A549 (cell line): ENCODE measurements at regions not wholly inside any gene's neighbourhood (a gene's known extent, or its start where the extent isn't known, plus 50 kb on each side); places are given as distances from the start of the nearest gene placed in this dataset.

Experiments
- ATAC-seq, 2 experiments: fragments of 200-7000 bp in 1 of 2; fragments of >200 bp in 1 of 2; cut with Nextera tagmentation in 1 of 2; cut with Tn5 transposase in 1 of 2; 3 replicates each; pipeline versions ENCODE4 v1.8.0 to v1.9.1; 2018 to 2020; ENCODE audit warnings: mild to moderate bottlenecking in 1 of 2, moderate library complexity in 1 of 2
- CTCF ChIA-PET: fragments of 300-600 bp; sonication (Branson Sonifier 250); formaldehyde crosslinking; extraction: SDS; loops from one replicate; lab custom pipeline; 2021; ENCODE audit warnings: antibody characterized with exemption, inconsistent platforms; lab: Yijun Ruan, JAX
- POLR2A ChIA-PET: fragments of 350-600 bp; formaldehyde crosslinking; extraction: SDS; loops from one replicate; lab custom pipeline; 2021; ENCODE audit warnings: antibody characterized with exemption, inconsistent platforms; lab: Yijun Ruan, JAX
- DNase-seq, 2 experiments: peaks; one replicate each; pipeline versions ENCODE4 v3.0.0 to v3.0.0-alpha.2; 2011 to 2016; ENCODE audit warnings: low read depth in 1 of 2, low spot score in 1 of 2
- FAIRE-seq: peaks from 2 replicates; lab custom pipeline; 2011; peaks lifted over from hg19 to GRCh38; lab: Jason Lieb, UNC
- H3K27ac ChIP-seq, 2 experiments: fragments of >200 bp; sonication (Bioruptor Twin); formaldehyde crosslinking; 3 replicates each; pipeline ENCODE4 v1.5.1; 2016 to 2017
- H3K4me1 ChIP-seq: fragments of >200 bp; sonication (Bioruptor Twin); formaldehyde crosslinking; 3 replicates; pipeline ENCODE4 v1.6.1; 2016
- H3K4me2 ChIP-seq: fragments of >200 bp; sonication (Bioruptor Twin); formaldehyde crosslinking; 3 replicates; pipeline ENCODE4 v1.6.1; 2016
- H3K4me3 ChIP-seq: fragments of >200 bp; sonication (Bioruptor Twin); formaldehyde crosslinking; 3 replicates; pipeline ENCODE4 v1.5.1; 2016
- H3K9me3 ChIP-seq: fragments of >200 bp; sonication (Bioruptor Twin); formaldehyde crosslinking; 3 replicates; pipeline ENCODE4 v1.6.1; 2016
- BCL3 ChIP-seq: fragments of >200 bp; sonication (Bioruptor Twin); formaldehyde crosslinking; IDR thresholded peaks from 3 replicates; pipeline ENCODE4 v1.6.1; 2016
- CBX2 ChIP-seq: fragments of 200-600 bp; sonication (generic); IDR thresholded peaks from 2 replicates; pipeline ENCODE4 v1.6.1; 2016; ENCODE audit warnings: low read depth, mild to moderate bottlenecking, borderline replicate concordance
- CHD2 ChIP-seq: fragments of 150-350 bp; IDR thresholded peaks from 2 replicates; pipeline ENCODE4 v1.6.1; 2014; ENCODE audit warnings: low read length; ENCODE audit not compliant: partially characterized antibody
- CTCF ChIP-seq: fragments of >200 bp; sonication (Bioruptor Twin); formaldehyde crosslinking; IDR thresholded peaks from 3 replicates; pipeline ENCODE4 v1.5.1; 2016
- E2F6 ChIP-seq: IDR thresholded peaks from 2 replicates; pipeline ENCODE4 v1.6.1; 2012; ENCODE audit warnings: low read depth, borderline replicate concordance
- ELK1 ChIP-seq: fragments of 150-350 bp; IDR thresholded peaks from 2 replicates; pipeline ENCODE4 v1.6.1; 2014; ENCODE audit warnings: low read depth, mild to moderate bottlenecking, low read length
- ESRRA ChIP-seq: fragments of 150-350 bp; IDR thresholded peaks from 2 replicates; pipeline ENCODE4 v1.6.1; 2014; ENCODE audit warnings: mild to moderate bottlenecking, low read length, borderline replicate concordance
- GATA3 ChIP-seq: IDR thresholded peaks from 2 replicates; pipeline ENCODE4 v1.6.1; 2012; ENCODE audit warnings: borderline replicate concordance
- HMGXB4 ChIP-seq: fragments of 250-450 bp; sonication (Bioruptor Pico); IDR thresholded peaks from 2 replicates; pipeline ENCODE4 v1.5.0; 2021; ENCODE audit warnings: mild to moderate bottlenecking, moderate library complexity, borderline replicate concordance
- JUN ChIP-seq, 2 experiments: fragments of >200 bp; sonication (Bioruptor Twin); formaldehyde crosslinking; IDR thresholded peaks; 2 replicates in 1 of 2; 3 replicates in 1 of 2; pipeline ENCODE4 v1.6.1; 2016 to 2017
- KDM1A ChIP-seq: fragments of 200-600 bp; sonication (generic); IDR thresholded peaks from 2 replicates; pipeline ENCODE4 v1.6.1; 2016; ENCODE audit warnings: low read depth, mild to moderate bottlenecking
- MYC ChIP-seq: IDR thresholded peaks from 2 replicates; pipeline ENCODE4 v1.6.1; 2012; ENCODE audit warnings: mild to moderate bottlenecking, inconsistent platforms, low read length, improper control_type of control experiment, borderline replicate concordance
- NR3C1 ChIP-seq: fragments of >200 bp; sonication (Bioruptor Twin); formaldehyde crosslinking; IDR thresholded peaks from 3 replicates; pipeline ENCODE4 v1.6.1; 2017
- PHF8 ChIP-seq: fragments of 200-600 bp; sonication (generic); IDR thresholded peaks from 2 replicates; pipeline ENCODE4 v1.6.1; 2016; ENCODE audit warnings: low read depth, mild to moderate bottlenecking, antibody characterized with exemption, moderate library complexity, borderline replicate concordance
- POLR2A ChIP-seq: IDR thresholded peaks from 2 replicates; pipeline ENCODE4 v1.6.1; 2012; ENCODE audit warnings: mild to moderate bottlenecking, low read length
- POLR2AphosphoS2 ChIP-seq: conservative IDR thresholded peaks from 2 replicates; pipeline ENCODE4 v1.6.1; 2012; ENCODE audit warnings: low read length, improper control_type of control experiment, inconsistent platforms
- RARB ChIP-seq: fragments of 250-450 bp; sonication (Bioruptor Pico); IDR thresholded peaks from 2 replicates; pipeline ENCODE4 v1.8.0; 2021; ENCODE audit warnings: mild to moderate bottlenecking, moderate library complexity
- REST ChIP-seq: fragments of 200-600 bp; sonication (generic); IDR thresholded peaks from 2 replicates; pipeline ENCODE4 v1.6.1; 2016; ENCODE audit warnings: antibody characterized with exemption, mild to moderate bottlenecking, moderate library complexity
- RFX5 ChIP-seq: fragments of 450-650 bp; IDR thresholded peaks from 2 replicates; pipeline ENCODE4 v1.7.1; 2014; ENCODE audit warnings: antibody characterized with exemption, mild to moderate bottlenecking, moderate library complexity
- SMC3 ChIP-seq: fragments of >200 bp; sonication (Bioruptor Twin); formaldehyde crosslinking; IDR thresholded peaks from 3 replicates; pipeline ENCODE4 v1.6.1; 2018; ENCODE audit warnings: inconsistent platforms
- TFCP2L1 ChIP-seq: fragments of 250-450 bp; sonication (Bioruptor Pico); IDR thresholded peaks from 2 replicates; pipeline ENCODE4 v1.5.0; 2021; ENCODE audit warnings: mild to moderate bottlenecking
- ZC3H11A ChIP-seq: fragments of 450-650 bp; IDR thresholded peaks from 2 replicates; pipeline ENCODE4 v1.6.1; 2014; ENCODE audit warnings: antibody characterized with exemption, mild to moderate bottlenecking
- ZSCAN20 ChIP-seq: fragments of 250-450 bp; sonication (Bioruptor Pico); IDR thresholded peaks from 2 replicates; pipeline ENCODE4 v1.8.0; 2022; ENCODE audit warnings: mild to moderate bottlenecking, moderate library complexity
- WGBS: methylation state at CpG from one replicate; pipeline ENCODE4 v1.1.6; 2017; ENCODE audit errors: missing lambda C conversion rate; 5-methylcytosine and 5-hydroxymethylcytosine counted together

- no peak overlapping the region for H3K4me3 ChIP-seq
- H3K4me2 ChIP-seq = no peak overlapping the region
- TF ChIP-seq ZC3H11A = no peak
- TF ChIP-seq GATA3 = no peak
- TF ChIP-seq POLR2AphosphoS2 = no peak
- no peak for TF ChIP-seq PHF8
- no peak for TF ChIP-seq KDM1A
- no peak for TF ChIP-seq NR3C1
- no peak for TF ChIP-seq ELK1
- TF ChIP-seq BCL3 = no peak
- no peak for TF ChIP-seq RFX5
- TF ChIP-seq REST = no peak
- H3K9me3 ChIP-seq = no peaks in the 10 kb centered on the region
- no peak overlapping the region for H3K27ac ChIP-seq
- CTCF ChIA-PET = no interaction called here
- FAIRE-seq (no peak), ATAC-seq (no peak), DNase-seq (no peak)
- POLR2A ChIA-PET = no interaction called here
- WGBS = 97% methylated on average over 1 of the region's 1 CpG
- no peaks in the 10 kb centered on the region for H3K4me1 ChIP-seq
These were observed 106.8 kb upstream of the FBXL7 start for GRCh38 chr5:15393146-15393545.

GRCh38 chr5:15391704-15392397 is 108.1 kb upstream of the FBXL7 start:
- 16% methylated on average over 12 of the region's 12 CpGs for WGBS
- no peak for FAIRE-seq
- ATAC-seq = no peak

GRCh38 chr5:15388866-15389265 is 111.1 kb upstream of the FBXL7 start:
- no peak overlapping the region for H3K4me2 ChIP-seq
- H3K9me3 ChIP-seq = no peaks in the 10 kb centered on the region
- CTCF ChIA-PET = interaction anchor here (0.6 kb wide), 1 partner anchor 18 kb away, joined by 3 read pairs; no protein-coding TSS in a partner anchor
- H3K4me1 ChIP-seq = no peaks in the 10 kb centered on the region
- FAIRE-seq = no peak
- POLR2A ChIA-PET = no interaction called here
- no peak overlapping the region for H3K4me3 ChIP-seq
- no peak for DNase-seq
- no peak overlapping the region for H3K27ac ChIP-seq
- ATAC-seq = no peak
- 28% methylated on average over 2 of the region's 2 CpGs for WGBS
- TF ChIP-seq E2F6 (no peak), RARB (CRISPR knock-in tag) (no peak), ZSCAN20 (CRISPR knock-in tag) (no peak), CHD2 (no peak), CTCF (no peak), JUN (IDR thresholded peaks at IDR 0.05) (no peak), HMGXB4 (CRISPR knock-in tag) (no peak), POLR2A (no peak), MYC (no peak), SMC3 (no peak), ELK1 (no peak)

More at GRCh38 chr5:15391704-15392397, 108.1 kb upstream of the FBXL7 start:
- H3K27ac ChIP-seq = no peak overlapping the region
- no peaks in the 10 kb centered on the region for H3K9me3 ChIP-seq
- H3K4me1 ChIP-seq = no peaks in the 10 kb centered on the region
- CTCF ChIA-PET = no interaction called here
- POLR2A ChIA-PET = no interaction called here
- H3K4me2 ChIP-seq = no peak overlapping the region
- no peak for DNase-seq
- TF ChIP-seq CBX2 (no peak), TFCP2L1 (CRISPR knock-in tag) (no peak), ESRRA (no peak), CHD2 (no peak)
- no peak overlapping the region for H3K4me3 ChIP-seq
